ENCODE measurements at regions not wholly inside any gene's neighbourhood (a gene's known extent, or its start where the extent isn't known, plus 50 kb on each side); places are given as distances from the start of the nearest gene placed in this dataset.

- TF ChIP-seq CTCF (IDR thresholded peaks at IDR 0.05; ENCODE audit: low read depth, low read length, poor library complexity, severe bottlenecking) (no peak), EZH2phosphoT487 (IDR thresholded peaks at IDR 0.05; ENCODE audit: borderline replicate concordance, low read length) (no peak)
Observed at GRCh38 chr5:173733425-173733824, 117.0 kb upstream of the BOD1 start.
